A673 (cell line): ENCODE measurements at regions not wholly inside any gene's neighbourhood (a gene's known extent, or its start where the extent isn't known, plus 50 kb on each side); places are given as distances from the start of the nearest gene placed in this dataset.

Source experiments
- BruUV-seq: library from RNA; stranded (reverse); fragments of 400-500 nt; replicated peaks from 2 replicates; lab custom pipeline; 2021; lab: Mats Ljungman, UMichigan
- CTCF ChIA-PET: fragments of 300-600 bp; sonication (Branson Sonifier 250); formaldehyde crosslinking; loops from one replicate; lab custom pipeline; 2022; ENCODE audit warnings: antibody characterized with exemption; lab: Charles Lee
- POLR2A ChIA-PET: fragments of 300-600 bp; sonication (Branson Sonifier 250); formaldehyde crosslinking; loops from one replicate; lab custom pipeline; 2022; ENCODE audit warnings: antibody characterized with exemption; ENCODE audit not compliant: low non-redundant PET; lab: Charles Lee
- DNase-seq: peaks from one replicate; pipeline ENCODE4 v3.0.0-alpha.2; 2015; ENCODE audit warnings: low spot score
- H3K27ac ChIP-seq: fragments of 200-600 bp; sonication (generic); 2 replicates; pipeline ENCODE4 v1.5.1; 2016; ENCODE audit warnings: mixed run types, low read depth, mild to moderate bottlenecking, mixed read lengths, antibody characterized with exemption, low read length; ENCODE audit not compliant: poor library complexity, severe bottlenecking
- H3K27me3 ChIP-seq: fragments of 200-600 bp; sonication (generic); replicated peaks from 2 replicates; pipeline ENCODE4 v1.6.1; 2017; ENCODE audit warnings: mixed run types, low read depth, mild to moderate bottlenecking, mixed read lengths, antibody characterized with exemption, low read length; ENCODE audit not compliant: insufficient read depth, poor library complexity
- H3K36me3 ChIP-seq: fragments of 200-600 bp; sonication (generic); 2 replicates; pipeline ENCODE4 v1.6.1; 2016; ENCODE audit warnings: mixed run types, mild to moderate bottlenecking, mixed read lengths, antibody characterized with exemption, low read length; ENCODE audit not compliant: insufficient read depth, poor library complexity, severe bottlenecking
- H3K4me1 ChIP-seq: fragments of 200-600 bp; sonication (generic); 2 replicates; pipeline ENCODE4 v1.6.1; 2017; ENCODE audit warnings: mixed run types, mild to moderate bottlenecking, mixed read lengths, antibody characterized with exemption, low read length; ENCODE audit not compliant: insufficient read depth, poor library complexity, severe bottlenecking
- H3K4me3 ChIP-seq: fragments of 200-600 bp; sonication (generic); 2 replicates; pipeline ENCODE4 v1.5.1; 2016; ENCODE audit warnings: low read depth, mixed run types, mild to moderate bottlenecking, mixed read lengths, low read length; ENCODE audit not compliant: poor library complexity, severe bottlenecking
- H3K9me3 ChIP-seq: fragments of 200-600 bp; sonication (generic); 2 replicates; pipeline ENCODE4 v1.6.1; 2016; ENCODE audit warnings: mixed run types, low read depth, mild to moderate bottlenecking, mixed read lengths, antibody characterized with exemption, low read length; ENCODE audit not compliant: poor library complexity, severe bottlenecking
- EZH2 ChIP-seq: fragments of 200-600 bp; sonication (generic); IDR thresholded peaks from 2 replicates; pipeline ENCODE4 v1.6.1; 2017; ENCODE audit warnings: borderline replicate concordance, low read depth, mild to moderate bottlenecking, mixed read lengths, antibody characterized with exemption, low read length; ENCODE audit not compliant: poor library complexity, severe bottlenecking
- intact Hi-C: fragments of 100-400 bp; cut with micrococcal nuclease; formaldehyde crosslinking; loops from one replicate; pipeline ENCODE4 v1.10.0; 2022; ENCODE audit not compliant: unreplicated experiment
- TF ChIP-seq, protein P1 (sequence below): fragments of 300-800, 200-600 bp; sonication (generic); conservative IDR thresholded peaks from 2 replicates; pipeline ENCODE4 v1.5.1; 2017; ENCODE audit warnings: low read depth, mild to moderate bottlenecking, antibody characterized with exemption, low read length, moderate library complexity, mixed read lengths

DNA sequence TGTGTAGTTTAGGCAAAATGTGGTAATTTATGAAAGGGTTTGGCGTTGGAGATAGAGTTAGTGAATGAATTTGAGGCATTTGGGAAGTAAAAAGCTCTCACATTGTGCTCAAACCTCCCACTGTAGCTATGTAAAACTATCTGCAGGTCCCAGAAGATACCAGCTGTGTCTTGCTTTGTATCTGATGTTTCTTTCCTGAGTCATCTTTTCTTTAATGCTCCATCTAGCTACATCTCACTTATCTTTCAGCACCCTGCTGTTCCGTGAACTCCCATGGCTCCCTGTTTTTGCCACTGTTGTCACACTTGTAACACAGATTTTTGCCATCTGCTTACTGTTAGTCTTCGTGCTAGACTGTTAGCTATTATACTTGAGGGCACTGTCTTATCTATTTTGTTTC, 253.1 kb downstream of the NPR3 start:
- H3K4me1 ChIP-seq = no peaks in the 10 kb centered on the region
- no peak overlapping the region for H3K4me3 ChIP-seq
- no peak for TF ChIP-seq EZH2
- TF ChIP-seq, protein P1, sequence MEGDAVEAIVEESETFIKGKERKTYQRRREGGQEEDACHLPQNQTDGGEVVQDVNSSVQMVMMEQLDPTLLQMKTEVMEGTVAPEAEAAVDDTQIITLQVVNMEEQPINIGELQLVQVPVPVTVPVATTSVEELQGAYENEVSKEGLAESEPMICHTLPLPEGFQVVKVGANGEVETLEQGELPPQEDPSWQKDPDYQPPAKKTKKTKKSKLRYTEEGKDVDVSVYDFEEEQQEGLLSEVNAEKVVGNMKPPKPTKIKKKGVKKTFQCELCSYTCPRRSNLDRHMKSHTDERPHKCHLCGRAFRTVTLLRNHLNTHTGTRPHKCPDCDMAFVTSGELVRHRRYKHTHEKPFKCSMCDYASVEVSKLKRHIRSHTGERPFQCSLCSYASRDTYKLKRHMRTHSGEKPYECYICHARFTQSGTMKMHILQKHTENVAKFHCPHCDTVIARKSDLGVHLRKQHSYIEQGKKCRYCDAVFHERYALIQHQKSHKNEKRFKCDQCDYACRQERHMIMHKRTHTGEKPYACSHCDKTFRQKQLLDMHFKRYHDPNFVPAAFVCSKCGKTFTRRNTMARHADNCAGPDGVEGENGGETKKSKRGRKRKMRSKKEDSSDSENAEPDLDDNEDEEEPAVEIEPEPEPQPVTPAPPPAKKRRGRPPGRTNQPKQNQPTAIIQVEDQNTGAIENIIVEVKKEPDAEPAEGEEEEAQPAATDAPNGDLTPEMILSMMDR = no peak
- CTCF ChIA-PET = no interaction called here
- DNase-seq = peak; percentile 45
- no peaks in the 10 kb centered on the region for H3K36me3 ChIP-seq
- H3K9me3 ChIP-seq = no peaks in the 10 kb centered on the region
- intact Hi-C loops = no loop called here
- POLR2A ChIA-PET = no interaction called here
- H3K27me3 ChIP-seq = no peaks in the 10 kb centered on the region
- no peak overlapping the region for H3K27ac ChIP-seq
- no TSS peak for BruUV-seq

DNA sequence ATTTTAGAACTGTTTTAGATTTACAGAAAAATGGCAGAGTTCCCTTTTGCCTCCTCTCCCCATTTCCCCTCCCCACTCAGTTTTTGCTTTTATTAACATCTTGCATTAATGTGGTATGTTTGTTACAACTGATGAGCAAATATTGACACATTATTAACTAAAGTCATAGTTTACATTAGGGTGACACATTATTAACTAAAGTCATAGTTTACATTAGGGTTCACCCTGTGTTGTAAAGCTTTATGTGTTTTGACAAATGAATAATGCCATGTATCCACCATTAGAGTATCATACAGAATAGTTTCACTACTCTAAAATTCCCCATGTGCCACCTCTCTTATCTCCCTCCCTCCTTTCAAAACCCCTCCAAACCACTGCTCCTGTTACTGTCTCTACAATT, 262.5 kb downstream of the NPR3 start:
- Histone ChIP-seq H3K4me3 (no peak overlapping the region), H3K27ac (no peak overlapping the region), H3K36me3 (no peaks in the 10 kb centered on the region), H3K4me1 (no peaks in the 10 kb centered on the region), H3K9me3 (no peaks in the 10 kb centered on the region), H3K27me3 (no peaks in the 10 kb centered on the region)
- intact Hi-C loops = no loop called here
- ChIA-PET POLR2A (no interaction called here), CTCF (no interaction called here)
- TF ChIP-seq, protein P1 = no peak
- TF ChIP-seq EZH2 = no peak
- BruUV-seq = no TSS peak
- no peak for DNase-seq

DNA sequence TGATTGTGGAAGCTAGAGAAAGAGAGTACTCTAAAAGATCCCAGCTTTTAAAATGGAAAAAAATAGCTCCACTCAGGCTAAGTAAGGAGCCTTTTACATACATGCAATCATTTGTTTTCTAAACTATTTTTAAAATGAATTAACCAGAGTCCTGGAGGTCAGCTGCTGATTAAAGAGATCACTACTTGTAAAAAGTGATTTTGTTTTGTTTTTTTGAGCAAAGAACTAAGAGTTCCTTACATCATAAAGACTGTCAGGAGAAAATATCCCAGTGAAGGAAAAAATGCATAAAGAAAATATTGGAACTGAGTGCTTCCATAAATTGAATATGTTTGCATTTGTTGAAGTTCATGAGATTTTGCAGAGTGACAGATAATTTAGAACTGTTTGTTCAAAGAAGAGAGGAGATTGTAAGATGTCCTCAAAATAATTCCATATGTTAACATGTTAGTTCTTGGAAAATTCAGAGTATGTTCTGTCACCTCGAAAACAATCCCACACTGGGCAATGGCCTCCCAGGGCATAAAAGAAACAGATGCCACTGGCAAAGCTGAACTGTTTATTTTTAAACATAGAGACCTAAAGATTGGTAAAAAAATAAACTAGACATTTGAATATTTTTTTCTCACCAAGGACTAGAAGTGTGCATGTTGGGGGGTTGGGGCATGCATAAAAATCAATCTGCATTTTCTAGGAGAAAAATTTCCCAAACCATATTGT, 264.7 kb downstream of the NPR3 start:
- DNase-seq = no peak
- Histone ChIP-seq H3K27me3 (no peaks in the 10 kb centered on the region), H3K4me3 (no peak overlapping the region), H3K27ac (no peak overlapping the region), H3K9me3 (no peaks in the 10 kb centered on the region), H3K36me3 (no peaks in the 10 kb centered on the region), H3K4me1 (no peaks in the 10 kb centered on the region)
- no TSS peak for BruUV-seq
- TF ChIP-seq EZH2 = no peak
- CTCF ChIA-PET = no interaction called here
- intact Hi-C loops = no loop called here
- POLR2A ChIA-PET = no interaction called here

DNA sequence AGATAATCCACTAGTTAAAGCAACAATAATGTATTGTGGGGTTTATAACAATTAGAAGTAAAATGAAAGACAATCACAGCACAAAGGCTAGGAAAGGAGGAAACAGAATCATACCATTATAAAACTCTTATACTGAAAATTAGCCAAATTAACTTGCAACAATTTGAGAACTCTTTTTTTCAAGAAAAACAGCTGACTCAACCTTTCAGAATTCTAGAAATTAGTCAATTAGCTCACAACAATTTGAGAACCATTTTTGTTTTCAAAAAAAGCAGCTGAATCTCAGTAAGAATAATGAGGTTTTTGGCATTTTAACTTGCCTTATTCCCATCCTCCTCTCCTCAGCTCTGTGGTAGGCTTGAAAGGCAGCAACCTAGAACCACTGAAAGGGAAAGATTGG, 269.9 kb downstream of the NPR3 start:
- no peaks in the 10 kb centered on the region for H3K4me1 ChIP-seq
- no TSS peak for BruUV-seq
- no peak overlapping the region for H3K4me3 ChIP-seq
- H3K36me3 ChIP-seq = no peaks in the 10 kb centered on the region
- intact Hi-C loops = no loop called here
- no peaks in the 10 kb centered on the region for H3K27me3 ChIP-seq
- H3K9me3 ChIP-seq = no peaks in the 10 kb centered on the region
- no peak overlapping the region for H3K27ac ChIP-seq
- no peak for TF ChIP-seq EZH2
- TF ChIP-seq, protein P1 = no peak
- no peak for DNase-seq
- CTCF ChIA-PET = no interaction called here
- POLR2A ChIA-PET = no interaction called here
